ENCODE measurements at regions not wholly inside any gene's neighbourhood (a gene's known extent, or its start where the extent isn't known, plus 50 kb on each side); places are given as distances from the start of the nearest gene placed in this dataset.

DNA sequence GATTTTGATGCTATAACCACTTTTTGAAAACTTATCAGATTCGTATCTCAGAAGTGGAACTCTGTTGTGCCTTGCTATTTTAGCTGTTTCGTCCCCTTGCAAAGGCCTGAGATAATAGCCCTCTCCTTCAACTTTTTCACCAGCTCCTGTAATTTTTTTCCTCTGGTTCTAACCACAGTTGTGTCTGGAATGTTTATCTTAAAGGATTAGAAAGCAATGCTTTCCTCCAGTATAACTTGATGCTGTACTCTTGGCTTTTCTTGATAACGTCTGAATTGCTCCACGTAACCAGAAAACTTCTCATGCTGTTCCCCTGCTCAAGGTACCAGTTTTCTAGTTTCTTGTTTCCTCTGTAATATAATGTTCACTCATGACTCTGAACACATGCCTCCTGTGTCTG, 209.4 kb downstream of the DTWD2 start:
- DNase-seq (no peak), ATAC-seq (no peak)

DNA sequence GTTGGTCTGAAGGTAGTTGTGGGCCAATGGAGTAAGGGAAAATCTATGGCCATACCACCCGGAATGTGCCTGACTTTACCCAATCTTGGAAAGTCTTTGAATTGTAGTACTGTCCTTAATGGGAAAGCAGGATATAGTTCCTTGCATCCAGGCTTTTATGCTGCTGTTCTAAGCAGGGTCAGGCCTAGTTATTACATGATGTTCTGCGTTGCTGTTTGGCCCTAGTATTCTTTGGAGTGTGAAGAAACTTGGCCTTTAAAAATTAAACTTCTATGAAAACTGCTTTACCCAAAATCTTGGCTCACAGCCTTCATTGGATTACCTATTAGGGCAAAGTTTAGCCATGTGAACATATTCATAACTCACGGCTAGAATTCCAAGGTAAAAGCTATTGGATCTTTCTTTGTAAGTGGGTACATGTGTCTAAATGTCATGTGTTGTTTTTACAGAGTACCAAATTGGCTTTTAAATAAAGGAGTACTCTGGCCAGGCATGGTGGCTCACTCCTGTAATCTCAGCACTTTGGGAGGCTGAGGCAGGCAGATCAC, 211.1 kb downstream of the DTWD2 start:
- no peak for ATAC-seq

DNA sequence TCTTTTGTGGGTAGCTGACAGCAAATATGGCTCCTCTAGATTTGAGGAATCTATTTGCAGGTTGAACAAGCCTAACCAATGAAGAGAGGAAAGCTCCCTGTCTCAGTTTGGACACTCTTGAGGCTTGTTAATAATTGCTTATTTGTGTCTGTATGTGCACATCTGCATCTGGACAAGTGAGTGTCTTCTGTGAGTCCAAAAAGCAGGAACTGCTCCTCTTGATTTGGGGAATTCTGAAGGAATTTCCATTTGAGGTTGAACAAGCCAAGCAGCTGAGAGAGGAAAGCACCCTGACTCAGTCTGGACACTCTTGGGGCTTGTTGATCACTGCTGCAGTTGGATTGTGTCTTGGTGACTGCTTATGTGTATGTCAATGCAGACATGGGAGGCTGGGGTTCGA, 211.6 kb downstream of the DTWD2 start:
- no peak for ATAC-seq
- no peak for DNase-seq

More for the DNA sequence above, 211.1 kb downstream of the DTWD2 start:
- no peak for DNase-seq

DNA sequence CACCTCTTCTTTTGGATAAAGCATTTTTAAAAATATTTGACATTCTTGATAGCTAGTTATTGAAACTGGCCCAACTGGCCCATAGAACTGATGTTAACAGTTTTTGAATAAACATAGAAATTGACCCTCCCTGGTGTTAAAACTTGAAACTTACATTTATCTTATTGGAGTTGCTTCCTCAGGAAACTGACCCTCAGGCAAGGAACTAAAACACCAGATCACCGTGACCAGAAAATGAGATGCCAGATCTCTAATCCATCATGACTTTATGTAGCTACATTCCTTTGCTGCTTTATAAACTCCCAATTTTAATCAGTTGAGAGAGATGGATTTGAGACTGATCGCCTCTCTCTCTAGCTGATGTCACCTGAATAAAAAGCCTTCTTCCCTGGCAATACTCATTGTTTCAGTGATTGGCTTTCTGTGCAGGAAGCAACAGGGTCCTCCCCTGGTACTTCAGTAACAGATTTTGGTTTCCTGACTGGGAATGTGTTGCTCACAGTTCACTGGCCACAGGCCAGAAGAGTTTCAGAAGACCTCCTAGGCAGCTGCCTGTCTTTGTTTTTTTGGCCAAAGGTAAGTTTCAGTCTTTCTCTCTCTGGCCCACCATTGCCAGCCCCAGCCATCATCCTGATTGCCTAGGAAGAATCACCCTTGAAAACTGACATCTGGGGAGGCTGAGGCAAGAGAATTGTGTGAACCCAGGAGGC, 212.4 kb downstream of the DTWD2 start:
- DNase-seq (no peak), ATAC-seq (no peak)

DNA sequence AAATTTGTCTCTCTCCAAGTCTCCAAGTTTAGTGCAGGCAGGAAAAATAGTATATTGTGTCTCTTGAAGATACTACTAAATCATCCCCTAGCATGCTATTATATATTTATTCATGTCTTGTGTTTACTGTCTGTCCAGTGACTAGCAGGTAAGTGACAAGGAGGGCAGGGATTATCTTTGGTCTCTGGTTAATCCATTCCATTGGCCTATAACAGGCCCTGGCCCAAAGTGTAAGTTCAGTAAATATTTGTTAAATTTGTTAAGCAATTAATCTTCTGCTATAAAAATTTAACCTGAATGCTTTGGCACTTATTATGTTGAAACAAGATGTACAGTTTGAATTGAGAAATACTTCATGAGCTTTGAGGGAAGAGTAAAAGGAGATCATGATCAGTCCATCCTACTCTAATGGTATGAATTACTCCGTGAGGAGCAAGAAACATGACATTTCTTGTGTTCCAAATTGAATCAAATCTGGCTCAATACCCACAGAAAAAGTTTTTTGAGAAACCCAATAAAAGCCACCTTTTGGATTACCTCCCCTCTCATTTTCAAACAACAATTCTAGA, 219.7 kb downstream of the DTWD2 start:
- DNase-seq (no peak), ATAC-seq (no peak)

DNA sequence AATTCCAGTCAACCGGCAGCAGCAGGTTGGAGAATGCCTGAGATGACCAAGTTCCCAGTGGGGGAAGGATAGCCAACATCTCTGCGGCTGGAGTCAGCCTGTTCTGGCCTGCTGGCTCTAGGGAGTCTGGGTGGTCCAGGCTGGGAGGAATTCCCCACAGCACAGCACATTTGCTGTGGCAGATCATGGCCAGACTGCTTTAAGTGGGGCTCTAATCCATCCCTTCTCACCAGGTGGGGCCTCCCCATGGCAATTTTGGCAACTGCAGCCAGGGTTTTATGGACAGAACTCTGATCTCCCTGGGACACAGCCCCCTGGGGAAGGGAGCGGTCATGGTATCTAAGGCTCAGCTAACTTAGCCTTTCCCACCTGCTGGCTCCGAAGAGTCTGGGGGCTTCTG, 226.1 kb downstream of the DTWD2 start:
- DNase-seq (no peak), ATAC-seq (no peak)

DNA sequence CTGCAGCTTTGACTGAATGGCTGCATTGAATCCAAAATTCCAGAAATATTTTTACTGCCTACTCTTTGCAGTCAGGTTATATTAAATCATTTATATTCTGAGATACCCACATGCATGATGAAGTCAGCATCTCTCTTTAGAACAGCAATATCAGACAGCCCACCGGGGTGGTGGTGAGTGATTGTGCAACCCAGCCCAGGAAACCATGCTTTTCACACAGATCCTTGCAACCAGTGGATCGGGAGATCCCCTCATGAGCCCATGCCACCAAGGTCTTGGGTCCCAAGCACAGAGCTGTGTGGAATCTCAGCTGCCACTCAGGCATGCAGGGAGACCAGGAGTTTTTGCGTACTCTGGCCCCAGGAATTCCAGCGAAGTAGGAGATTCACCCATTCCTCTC, 226.5 kb downstream of the DTWD2 start:
- no peak for DNase-seq
- ATAC-seq = no peak

DNA sequence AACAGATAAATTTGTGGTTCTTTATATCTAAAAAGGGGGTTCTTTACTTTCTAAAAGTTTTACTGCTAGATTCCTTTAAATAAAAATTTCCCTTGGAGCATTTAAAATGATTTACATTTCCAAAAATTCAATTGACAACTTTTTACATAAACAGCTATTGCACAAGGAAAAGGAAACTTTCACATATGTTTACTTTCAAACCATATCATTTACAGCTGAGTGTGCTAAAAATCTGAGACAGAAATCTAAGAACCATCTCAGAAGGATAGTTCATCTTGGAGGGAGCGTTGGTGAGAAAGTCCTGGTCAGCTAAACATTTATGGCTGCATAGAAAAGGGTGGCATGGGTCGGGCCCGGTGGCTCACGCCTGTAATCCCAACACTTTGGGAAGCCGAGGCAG, 235.4 kb downstream of the DTWD2 start:
- ATAC-seq (no peak), DNase-seq (no peak)

DNA sequence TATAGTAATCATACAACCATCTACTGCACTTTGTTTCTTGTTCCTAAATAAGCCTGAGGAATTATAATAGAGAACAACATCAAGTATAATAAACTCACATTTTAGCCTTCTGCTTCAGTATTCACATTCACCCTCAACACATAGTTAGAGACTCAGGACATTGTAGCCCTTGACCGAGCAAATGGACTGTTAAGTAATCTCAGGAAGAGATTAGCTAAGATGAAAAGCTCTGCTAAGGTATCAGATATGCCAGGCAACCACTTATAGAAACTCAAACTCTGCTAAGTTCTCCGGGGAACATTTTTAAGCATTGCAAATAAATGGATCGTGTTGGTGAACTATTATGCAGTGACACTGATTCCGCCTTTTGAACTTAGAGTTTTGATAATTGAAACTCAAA, 252.0 kb downstream of the DTWD2 start:
- no peak for DNase-seq
- no peak for ATAC-seq

DNA sequence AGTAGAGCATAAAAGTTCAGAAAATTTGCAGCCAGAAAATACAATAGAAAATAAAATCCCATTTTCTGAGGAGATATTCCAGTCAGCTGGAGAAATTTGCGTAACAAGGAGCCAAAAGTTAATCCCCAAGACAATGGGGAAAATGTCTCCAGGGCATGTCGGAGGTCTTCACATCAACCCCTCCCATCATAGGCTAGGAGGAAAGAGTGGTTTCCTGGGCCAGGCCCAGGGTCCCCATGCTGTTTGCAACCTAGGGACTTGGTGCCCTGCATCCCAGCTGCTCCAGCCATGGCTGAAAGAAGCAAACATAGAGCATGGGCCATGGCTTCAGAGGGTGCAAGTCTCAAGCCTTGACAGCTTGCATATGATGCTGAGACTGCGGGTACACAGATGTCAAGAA, 255.0 kb downstream of the DTWD2 start:
- no peak for DNase-seq
- no peak for ATAC-seq

DNA sequence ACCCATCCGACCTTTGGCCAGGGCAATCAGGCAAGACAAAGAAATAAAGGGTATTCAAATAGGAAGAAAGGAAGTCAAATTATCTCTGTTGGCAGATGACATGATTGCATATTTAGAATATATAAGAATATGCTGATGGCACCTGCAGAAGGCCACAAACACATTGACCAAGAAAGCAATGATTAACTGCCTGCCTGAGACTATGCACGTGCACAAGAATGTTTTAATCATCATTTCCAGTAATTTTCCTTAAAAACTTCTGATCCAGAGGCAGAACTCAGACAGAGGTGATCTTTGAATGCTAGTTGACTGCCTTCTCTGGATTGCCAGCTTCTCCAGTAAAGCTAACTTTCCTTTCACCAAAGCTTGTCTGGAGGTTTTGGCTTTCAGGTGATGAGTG, 260.2 kb downstream of the DTWD2 start:
- ATAC-seq (no peak), DNase-seq (no peak)

DNA sequence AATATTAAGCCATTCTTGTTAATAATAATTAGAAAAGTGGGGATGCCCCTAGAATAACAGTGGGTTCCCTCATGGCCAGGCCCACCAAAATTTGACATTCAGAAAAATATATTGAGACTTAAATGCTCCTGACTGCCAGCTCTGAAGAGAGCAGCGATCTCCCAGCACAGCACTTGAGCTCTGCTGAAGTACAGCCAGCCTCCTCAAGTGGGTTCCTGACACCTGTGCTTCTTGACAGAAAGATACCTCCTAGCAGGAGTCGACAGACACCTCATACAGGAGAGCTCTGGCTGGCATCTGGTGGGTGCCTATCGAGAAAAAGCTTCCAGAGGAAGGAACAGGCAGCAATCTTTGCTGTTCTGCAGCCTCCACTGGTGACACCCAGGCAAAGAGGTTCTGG, 261.5 kb downstream of the DTWD2 start:
- ATAC-seq (no peak), DNase-seq (no peak)

DNA sequence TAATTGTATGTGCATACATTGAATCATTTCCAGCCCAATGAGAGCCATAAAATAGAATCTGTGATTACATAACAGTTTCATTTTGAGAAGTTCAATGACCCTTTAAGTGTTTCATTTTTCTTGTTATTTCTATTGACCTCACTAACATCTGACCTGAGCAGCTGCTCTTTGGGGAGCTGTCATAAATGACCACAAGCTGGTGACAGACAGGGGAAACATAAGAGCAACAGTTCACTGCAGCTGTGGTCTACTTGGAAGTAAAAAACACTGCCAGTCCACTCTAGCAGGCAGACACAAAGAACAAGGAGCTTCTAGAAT, 265.4 kb downstream of the DTWD2 start:
- ATAC-seq = no peak

DNA sequence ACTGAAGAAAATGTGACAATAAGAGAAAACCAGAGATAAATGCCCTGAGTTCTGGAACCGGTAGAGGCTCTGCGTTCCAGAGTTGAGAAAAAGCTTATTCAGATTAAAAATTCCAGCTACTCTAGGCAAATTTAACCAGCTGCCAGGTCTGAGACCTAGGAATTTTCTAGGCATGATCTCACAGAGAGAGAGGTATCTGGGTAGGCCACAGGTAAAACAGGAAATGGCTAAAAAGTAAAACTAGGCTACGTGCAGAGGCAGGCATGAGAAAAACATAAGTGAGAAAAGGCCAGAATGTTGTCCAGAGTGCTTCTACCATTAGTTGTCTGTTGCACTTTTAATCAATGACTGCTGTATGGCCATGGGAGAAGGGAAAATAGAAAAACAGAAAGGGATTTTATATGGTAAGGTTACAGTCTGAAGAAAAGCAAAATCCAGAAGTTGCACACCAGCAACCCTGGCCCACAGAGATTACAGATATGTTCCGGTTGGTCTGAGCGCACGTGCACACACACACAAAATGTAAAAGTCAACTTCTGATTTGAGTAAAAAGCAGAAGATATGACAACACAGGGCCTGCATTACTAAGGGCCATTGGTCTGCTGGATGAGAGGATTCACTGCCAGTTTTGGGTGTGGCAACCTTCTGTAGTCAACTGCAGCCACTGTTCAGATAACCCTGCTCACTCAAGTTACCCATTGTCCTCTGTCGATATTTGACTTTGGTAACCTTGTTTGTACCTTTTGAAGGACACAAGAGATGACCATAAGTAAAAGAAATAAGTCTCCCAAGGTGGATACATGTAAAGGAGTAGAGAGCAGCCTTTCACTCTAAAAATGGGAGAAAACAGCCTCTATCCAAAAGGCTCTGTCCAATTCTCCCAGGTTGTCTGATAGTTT, 266.0 kb downstream of the DTWD2 start:
- no peak for ATAC-seq
- DNase-seq = no peak

More for the DNA sequence above, 265.4 kb downstream of the DTWD2 start:
- no peak for DNase-seq

DNA sequence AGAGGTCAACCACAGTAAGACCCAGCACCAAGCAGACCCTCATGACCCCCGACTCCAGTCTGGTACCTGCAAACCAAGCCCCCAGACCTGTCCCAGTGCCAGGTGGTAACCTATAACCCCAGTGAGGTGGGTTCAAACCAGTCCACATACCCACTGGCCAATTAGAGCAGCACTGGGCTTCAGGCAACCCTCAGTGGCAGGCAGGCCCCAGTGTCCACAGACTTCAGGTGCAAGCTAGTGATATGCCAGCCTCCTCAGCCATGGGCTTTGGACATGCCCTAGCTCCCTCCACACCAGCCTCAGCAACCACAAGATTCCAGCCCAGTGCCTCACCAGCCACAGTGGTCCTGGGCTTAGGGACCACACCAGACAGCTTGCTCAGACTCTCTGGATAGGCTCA, 276.6 kb downstream of the DTWD2 start:
- no peak for ATAC-seq
- no peak for DNase-seq

DNA sequence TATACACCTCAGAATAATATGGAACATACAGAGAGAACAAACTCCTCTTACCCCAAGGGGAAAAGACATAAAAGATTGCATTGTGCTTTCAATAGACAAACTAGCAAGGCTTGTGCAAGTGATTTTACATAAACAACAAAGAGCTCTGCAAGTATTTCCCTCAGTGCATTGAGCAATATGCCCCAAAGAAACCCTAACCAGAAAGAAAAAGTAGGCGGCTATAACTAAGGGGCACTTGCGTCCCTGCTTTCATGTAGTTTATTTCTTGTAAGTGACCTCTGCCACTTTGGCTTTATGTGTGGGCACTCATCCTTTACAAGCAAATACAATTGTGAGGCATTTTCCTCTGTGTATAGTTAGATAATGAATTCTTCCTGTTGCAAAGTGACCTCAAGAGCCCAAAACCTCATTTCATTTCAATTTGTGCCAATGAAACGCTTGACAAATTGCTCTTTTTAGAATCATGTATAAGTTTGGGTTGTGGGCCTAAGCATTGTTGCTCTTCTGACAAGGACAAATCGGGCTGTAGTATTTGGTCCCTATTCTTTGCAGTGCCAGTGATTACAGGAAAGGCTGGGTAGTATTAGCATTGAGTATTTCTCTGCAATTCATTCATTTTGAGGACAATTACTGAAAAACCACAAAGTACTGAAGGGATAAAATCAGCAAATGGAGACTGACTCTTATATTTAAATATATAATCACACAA, 282.2 kb downstream of the DTWD2 start:
- no peak for ATAC-seq
- no peak for DNase-seq

DNA sequence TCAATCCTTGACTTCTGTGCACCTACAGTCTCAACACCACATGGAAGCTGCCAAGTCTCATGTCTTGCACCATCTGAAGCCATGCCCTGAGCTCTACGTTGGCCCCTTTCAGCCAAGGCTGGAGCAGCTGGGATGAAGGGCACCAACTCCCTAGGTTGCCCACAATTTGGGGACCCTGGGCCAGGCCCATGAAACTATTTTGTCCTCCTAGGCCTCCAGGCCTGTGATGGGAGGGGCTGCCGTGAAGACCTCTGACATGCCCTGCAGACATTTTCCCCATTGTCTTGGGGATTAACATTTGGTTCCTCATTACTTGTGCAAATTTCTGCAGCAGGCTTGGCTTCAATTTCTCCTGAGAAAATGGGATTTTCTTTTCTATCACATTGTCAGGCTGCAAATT, 285.1 kb downstream of the DTWD2 start:
- no peak for DNase-seq
- no peak for ATAC-seq

DNA sequence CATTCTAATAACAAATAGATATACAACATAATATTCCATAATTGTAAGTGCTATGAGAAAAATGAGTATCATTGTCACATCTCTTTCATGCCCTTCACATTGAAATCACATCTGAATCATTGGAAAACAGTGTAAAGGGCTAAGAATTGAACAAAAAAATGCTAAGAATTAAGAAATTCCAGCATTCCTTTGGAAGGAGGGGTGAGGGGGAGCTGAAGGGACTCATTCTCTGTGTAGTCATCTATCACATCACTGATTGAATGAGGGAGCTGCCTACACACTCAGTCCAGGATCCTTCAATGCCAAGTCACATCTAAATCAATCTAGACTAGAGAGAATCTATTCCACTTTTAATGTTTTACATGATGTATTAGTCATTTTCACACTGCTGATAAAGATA, 286.6 kb downstream of the DTWD2 start:
- DNase-seq = no peak
- ATAC-seq = no peak

DNA sequence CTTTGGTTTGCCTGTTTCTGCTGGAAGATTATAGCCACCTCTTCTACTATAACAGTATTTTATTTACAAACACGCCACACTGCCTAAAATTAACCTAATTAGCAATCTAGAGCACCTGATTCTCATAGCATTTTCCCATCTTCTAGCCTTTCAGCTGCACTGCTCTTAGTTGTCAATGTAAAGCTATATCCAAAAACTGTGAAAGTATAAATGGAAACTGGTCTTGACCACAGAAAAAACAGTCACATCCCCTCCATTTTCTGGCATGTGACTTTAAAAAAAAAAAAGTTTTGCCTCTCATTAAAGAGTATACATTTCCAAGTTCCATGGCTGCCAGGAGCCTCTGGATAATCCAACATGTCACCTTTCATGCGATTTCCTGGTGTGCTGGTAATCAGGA, 287.8 kb downstream of the DTWD2 start:
- ATAC-seq = no peak
- DNase-seq = no peak

DNA sequence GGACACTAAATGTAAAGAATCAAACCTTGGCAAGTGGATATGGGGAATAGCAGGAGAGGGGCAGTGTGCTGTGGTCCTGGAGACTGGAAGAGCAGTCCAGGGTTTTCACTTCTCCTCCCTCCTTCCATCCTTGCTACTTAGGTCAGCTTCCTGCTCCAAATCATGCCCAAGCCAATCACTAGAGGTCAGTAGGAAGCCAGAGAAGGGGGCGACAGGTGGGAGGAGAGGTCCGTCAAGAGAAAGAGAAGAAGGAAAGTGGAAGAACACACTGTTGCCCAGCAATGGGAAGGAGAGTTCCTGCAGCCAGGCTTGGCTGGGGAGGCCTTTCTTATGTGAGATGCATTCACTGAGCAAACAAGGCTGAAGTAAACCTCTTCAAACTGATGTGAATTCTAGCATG, 289.6 kb downstream of the DTWD2 start:
- ATAC-seq (no peak), DNase-seq (no peak)

DNA sequence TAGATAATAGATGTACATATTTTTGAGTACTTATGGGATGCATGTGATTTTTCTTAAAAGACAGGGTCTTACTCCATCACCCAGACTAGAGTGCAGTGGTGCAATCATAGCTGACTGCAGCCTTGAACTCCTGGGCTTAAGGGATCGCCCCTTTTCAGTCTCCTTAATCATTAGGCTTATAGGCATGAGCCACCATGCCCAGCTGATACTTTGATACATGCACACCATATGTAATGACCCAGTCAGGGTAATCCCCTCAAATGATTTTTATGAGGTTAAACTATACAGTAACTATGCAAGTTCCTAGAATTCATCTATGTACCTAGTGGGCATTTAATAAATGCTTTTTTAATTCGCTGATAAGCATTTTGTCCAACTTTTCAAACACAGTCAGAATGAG, 292.3 kb downstream of the DTWD2 start:
- no peak for ATAC-seq
- no peak for DNase-seq

DNA sequence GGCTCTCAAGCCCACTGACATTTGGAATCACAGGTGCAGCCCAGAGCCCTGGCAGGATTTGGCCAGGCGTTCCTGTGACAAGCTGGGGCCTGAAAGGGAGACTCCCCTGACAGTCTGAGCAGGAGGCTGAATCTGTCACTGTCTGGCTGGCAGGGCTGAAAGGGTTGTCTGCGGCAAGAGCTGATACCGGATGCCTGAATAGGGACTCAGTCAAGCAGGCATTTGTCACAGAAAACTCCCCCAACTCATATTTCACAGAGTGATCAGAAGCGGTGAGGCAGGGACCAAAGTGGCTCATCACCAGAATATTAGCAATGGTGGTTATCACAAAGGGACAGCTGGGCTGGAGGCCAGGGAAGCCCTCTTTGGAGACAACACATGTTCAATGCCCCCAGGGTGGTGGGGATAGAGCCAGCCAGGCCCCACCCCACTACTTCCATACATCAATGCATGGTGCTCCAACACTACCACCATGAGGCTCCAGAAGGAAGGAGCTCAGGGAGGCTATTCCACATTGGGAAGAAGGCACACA, 295.5 kb downstream of the DTWD2 start:
- DNase-seq (no peak), ATAC-seq (no peak)

Data from stimulated activated naive CD8-positive, alpha-beta T cell treated with anti-CD3 and anti-CD28 coated beads, Interleukin-15, Interleukin-2, amounts not matched to agents 100 U/mL and 50 U/mL, for 24 hours (primary cell).